ENCODE measurements at regions not wholly inside any gene's neighbourhood (a gene's known extent, or its start where the extent isn't known, plus 50 kb on each side); places are given as distances from the start of the nearest gene placed in this dataset.
A peak's percentile ranks its signal among the peaks of the same experiment; 100 is the strongest.
"Not testable (repeated sequence)": the region's sequence is repeated elsewhere in the genome, so short reads cannot be mapped to it uniquely, and the experiment has no call there.

GRCh38 chr3:153621953-153622352, 459.9 kb downstream of the RAP2B start:
- no peak for DNase-seq

GRCh38 chr3:153623834-153624233, 461.8 kb downstream of the RAP2B start:
- no peak for DNase-seq

- DNase-seq: peak; percentile 18 to 42
Observed at GRCh38 chr3:153624310-153625030, 462.4 kb downstream of the RAP2B start.

- DNase-seq: no peak
Observed at GRCh38 chr3:153625506-153625905, 463.5 kb downstream of the RAP2B start.

GRCh38 chr3:153626158-153626557, 464.1 kb downstream of the RAP2B start:
- DNase-seq: no peak

DNA sequence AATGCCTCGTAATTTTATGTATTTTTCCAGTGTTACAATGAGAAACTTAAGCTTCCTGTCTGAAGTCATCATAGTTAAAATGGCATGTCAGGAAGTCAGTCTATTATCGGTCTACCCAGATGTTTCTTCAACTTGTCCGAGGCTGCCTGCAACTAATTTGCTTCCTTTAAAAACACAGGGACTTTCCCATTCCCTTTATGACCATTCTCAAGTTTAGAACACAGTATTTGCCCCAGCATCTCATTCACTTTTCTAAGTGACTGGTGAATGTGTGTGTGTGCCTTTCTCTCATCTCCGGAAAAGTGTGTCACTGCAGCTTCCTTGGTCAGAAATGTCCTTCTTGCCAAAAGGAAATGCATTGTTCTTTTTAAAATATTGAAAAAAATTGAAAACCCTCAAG, 466.6 kb downstream of the RAP2B start:
- DNase-seq: no peak

GRCh38 chr3:153629148-153629547, 467.1 kb downstream of the RAP2B start:
- DNase-seq: no peak

DNA sequence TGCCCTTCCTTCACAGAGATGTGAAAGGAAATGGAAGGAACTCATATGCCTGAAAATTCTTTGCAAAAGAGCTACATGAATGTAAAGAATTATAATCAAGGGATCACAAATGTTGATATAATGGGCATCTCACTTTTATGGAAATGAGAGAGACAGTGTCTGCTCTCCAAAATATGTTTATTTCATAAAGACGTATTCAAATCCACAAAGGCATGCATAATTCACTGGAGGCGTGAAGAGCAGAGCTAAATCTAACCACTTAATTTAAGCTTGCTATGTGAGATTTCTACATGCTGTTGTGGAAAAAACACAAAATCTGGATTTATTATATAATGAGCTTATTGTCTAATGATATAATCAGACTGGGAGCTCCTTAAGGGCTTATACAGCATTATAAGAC, 469.1 kb downstream of the RAP2B start:
- DNase-seq: no peak

- DNase-seq: no peak
Observed at GRCh38 chr3:153631664-153632063, 469.6 kb downstream of the RAP2B start.

DNA sequence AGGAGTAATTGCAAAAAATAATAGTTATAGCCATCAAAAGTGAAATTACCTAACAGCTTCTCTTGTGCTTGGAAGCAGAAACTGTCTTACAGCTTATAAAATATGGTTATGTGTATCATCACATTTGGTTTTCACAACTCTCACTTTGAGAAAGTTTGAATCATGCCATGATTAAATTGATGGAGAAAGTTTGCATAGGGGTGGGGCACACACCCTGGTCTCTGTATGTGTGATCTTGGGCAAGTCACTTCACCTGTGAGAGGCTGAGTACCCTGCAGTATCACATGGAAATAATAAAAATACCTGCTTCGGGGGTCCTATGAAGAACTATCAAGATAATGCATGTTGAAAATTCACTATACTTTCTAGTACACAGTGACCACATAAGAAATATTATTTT, 471.4 kb downstream of the RAP2B start:
- no peak for DNase-seq

- DNase-seq: no peak
Observed at GRCh38 chr3:153634683-153635082, 472.7 kb downstream of the RAP2B start.

DNA sequence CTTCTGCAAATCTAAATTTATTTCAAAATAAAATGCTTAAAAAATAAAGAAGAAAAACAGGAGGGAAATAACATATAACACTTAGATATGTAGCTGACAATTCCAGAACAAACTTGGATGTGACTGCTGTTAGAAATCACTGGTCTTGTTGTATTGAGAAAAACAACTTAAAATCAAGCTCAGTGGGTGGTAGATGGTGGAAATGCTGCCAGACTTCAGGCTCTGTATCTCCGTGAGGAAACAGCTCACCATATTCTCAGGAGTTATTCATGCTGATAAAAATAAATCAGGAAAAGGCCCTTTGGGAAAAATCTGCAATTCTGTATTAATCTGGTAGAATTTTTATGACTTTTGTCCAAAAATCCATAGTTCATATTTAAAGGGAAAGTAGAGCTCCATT, 477.6 kb downstream of the RAP2B start:
- no peak for DNase-seq

DNA sequence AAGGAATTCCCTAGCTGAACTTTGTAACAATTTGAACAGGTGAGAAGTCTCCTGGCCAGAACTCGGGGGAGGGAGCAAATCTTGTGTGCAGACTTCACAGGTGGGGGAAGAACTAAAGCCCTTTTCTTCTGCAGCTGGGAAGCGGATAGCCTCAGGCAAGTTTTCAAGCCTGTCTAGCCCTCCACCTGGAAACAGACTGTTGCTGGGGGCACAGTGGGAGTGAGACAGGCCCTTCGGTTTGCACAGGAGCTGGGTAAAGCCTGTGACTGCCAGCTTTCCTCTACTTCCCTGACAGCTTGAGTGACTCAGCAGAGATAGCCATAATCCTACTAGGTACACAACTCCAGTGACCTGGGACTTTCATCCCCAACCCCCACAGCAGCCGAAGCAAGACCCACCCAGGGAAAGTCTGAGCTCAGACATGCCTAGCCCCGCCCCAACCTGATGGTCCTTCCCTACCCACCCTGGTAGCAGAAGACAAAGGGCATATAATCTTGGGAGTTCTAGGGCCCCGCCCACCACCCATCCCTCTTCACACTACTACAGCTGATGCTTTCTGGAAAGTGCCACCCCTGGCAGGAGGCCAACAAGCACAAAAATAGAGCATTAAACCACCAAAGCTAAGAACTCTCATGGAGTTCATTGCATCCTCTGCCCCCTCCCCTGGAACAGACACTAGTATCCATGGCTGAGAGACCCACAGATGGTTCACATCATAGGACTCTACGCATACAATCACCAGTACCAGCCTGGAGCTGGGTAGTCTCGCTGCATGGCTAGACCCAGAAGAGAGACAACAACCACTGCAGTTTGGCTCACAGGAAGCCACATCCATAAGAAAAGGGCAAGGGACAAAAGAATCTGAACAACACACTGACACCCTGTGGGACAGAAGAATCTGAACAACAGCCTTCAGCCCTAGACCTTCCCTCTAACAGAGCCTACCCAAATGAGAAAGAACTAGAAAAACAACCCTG, 479.0 kb downstream of the RAP2B start:
- DNase-seq: no peak

DNA sequence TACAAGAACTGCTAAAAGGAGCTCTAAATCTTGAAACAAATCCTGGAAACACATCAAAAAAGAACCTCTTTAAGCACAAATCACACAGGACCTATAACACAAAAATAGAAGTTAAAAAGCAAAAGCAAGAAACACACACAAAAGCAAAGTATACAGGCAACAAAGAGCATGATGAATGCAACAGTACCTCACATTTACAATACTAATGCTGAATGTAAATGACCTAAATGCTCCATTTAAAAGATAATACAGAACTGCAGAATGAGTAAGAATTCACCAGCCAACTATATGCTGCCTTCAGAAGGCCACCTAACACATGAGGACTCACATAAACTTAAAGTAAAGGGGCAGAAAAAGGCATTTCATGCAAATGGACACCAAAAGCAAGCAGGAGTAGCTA, 478.6 kb upstream of the ARHGEF26 start:
- not testable (repeated sequence) for DNase-seq

DNA sequence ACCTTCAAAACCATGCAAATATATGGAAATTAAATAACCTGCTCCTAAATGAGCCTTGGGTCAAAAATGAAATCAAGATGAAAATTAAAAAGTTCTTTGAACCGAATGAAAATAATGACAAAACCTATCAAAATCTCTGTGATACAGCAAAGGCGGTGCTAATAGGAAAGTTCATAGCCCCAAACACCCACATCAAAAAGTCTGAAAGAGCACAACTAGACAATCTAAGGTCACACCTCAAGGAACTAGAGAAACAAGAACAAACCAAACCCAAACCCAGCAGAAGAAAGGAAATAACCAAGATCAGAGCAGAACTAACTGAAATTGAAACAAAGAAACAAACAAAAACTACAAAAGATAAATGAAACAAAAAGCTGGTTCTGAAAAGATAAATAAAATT, 477.7 kb upstream of the ARHGEF26 start:
- not testable (repeated sequence) for DNase-seq

GRCh38 chr3:153649286-153649839, 471.8 kb upstream of the ARHGEF26 start:
- DNase-seq: no peak

- no peak for DNase-seq
Observed at GRCh38 chr3:153652076-153652475, 469.1 kb upstream of the ARHGEF26 start.

- DNase-seq: no peak
Observed at GRCh38 chr3:153657046-153657445, 464.1 kb upstream of the ARHGEF26 start.

DNA sequence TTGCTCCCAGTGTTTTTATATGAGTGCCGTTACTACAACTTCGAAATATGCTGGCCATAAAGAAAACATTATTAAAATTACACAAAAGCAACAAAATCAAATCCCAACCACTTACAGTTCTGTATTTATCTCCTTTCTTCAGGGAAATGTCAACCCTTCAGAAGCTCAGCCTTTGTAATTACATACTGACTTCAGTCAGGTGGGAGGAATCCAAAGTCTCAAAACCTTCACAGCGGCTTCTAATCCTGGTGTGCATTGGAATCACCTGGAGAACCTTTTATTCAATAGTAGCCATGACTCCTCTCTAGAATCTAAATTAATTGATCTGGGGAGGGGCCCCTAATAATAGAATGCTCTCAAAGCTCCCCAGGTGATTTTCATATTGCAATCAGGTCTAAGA, 463.7 kb upstream of the ARHGEF26 start:
- no peak for DNase-seq

DNA sequence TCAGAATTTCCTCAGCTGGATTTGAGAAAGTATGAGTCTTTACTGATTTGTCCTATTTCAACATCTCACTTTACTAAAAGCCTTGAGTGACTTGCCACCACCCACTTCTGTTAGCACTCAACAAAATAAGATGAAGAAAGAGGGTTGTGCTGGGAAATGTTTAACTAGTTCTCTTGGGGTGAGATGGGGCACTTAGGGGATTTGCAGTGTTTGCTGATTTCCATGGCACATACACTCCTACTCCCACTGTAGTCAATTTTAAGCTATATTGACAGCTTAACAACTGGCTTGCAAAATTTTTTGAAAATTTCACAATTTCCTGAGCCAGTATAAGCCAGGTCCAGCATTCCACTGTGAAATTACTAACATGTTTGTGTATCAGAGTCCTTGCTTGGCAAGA, 463.1 kb upstream of the ARHGEF26 start:
- no peak for DNase-seq

DNA sequence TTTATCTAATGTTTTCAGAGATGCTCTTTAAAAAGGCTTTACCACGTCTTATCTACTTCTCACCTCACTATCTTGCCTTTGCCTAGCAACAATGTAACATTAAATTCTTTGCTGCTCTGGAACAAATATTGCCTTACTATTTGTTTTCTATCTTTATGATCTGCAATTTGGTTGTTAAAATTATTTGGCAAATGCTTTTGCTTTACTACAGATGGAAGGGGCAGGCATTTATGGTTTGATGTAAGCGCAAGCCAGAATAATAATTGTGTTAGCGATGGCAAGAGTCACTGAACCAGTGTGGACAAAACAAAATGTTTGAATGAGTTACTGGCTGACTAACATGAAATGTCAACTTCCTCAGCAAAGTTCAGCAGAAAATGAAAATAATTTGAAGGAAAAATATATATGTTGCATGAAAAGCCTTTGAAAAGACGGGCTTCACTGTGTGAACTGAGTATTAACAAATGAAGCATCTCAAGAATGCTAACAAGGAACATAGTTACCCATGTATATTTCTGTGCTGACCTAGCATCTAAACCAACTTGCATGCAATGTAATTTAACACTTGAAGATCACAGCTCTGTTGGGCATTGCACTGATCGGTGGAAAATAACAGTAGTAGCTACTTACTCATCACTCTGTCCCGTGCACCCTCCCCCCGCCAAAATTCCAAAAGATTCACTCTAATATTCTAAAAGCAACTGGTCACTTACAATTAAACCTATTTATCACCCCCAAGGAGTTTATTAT, 454.0 kb upstream of the ARHGEF26 start:
- DNase-seq: no peak

DNA sequence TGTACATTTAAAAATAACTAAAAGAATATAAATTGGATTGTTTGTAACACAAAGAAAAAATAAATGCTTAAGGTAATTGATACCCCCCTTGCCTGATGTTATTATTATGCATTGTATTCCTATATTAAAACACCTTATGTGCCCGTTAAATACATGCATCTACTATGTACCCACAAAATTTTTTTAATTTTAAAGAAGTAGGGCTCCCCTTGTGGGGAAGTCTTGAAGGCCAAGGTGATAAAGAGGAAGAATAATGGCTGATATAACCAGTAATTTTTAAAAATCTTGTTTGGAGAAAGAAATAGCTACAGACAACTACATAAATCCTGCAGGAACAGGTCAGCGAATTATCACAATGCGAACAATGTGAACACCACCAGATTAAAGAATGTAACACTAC, 451.7 kb upstream of the ARHGEF26 start:
- no peak for DNase-seq

DNA sequence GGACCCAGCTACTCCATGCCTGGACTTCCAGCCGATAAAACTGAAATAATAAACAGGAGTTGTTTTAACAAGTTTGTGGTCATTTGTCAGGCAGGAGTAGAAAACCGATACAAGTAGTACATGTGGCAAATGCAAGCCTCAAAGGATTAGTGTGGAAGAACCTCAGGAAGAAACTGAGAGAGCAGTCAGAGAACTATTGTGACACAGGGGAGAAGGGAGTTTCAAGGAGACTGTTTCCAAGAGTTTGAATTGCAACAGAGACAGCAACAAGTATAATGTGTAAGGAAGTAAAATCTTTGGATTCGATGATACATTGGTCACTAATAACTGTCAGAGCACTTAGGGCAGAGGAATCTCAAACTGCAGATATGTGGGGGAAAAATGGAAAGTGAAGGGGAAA, 450.6 kb upstream of the ARHGEF26 start:
- no peak for DNase-seq

Data from stimulated activated CD4-positive, alpha-beta T cell treated with anti-CD3 and anti-CD28 coated beads, Interleukin-2, amount 100 ng/mL, for 24 hours (primary cell).